GM21737 (cell line): ENCODE measurements at regions not wholly inside any gene's neighbourhood (a gene's known extent, or its start where the extent isn't known, plus 50 kb on each side); places are given as distances from the start of the nearest gene placed in this dataset.

Source experiments
- ATAC-seq: cut with Tn5 transposase; IDR thresholded peaks from one replicate; pipeline ENCODE4 v1.9.1; 2021; ENCODE audit warnings: mild to moderate bottlenecking, moderate library complexity; ENCODE audit not compliant: unreplicated experiment

DNA sequence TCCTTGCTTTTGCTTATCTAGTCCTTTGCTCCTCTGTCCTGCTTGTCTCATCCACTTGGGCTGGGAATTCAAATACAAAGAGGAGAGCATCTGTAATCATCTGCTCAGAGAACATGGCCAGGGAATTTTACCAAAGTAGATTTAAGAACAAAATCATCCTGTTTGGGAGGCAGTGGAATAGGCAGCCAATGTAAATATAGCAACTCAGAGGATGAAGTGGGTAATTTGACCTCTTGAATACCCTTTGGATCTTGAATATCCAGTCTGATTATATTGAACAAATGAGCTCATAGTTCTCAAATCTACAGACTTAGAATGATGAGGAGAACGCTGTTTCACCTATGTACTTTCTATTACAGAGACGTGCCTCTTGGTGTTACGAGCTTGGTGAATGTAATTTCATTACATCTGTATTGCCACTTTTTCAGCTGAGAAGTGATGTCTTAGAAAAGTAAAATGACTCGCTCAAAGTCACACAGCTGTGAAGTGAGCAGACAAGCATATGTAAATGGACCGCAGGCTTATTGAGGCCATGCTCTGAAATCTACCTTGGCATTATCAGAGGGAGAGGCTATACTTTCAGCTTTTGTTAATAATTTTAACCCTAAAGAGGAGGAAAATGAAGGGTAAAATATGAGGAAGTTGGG is 266.3 kb downstream of the MTX2 start:
- no peak for ATAC-seq

GRCh38 chr2:176536439-176537133 is 267.3 kb downstream of the MTX2 start:
- ATAC-seq: no peak

- no peak for ATAC-seq
These were observed 268.7 kb downstream of the MTX2 start for GRCh38 chr2:176537932-176538331.

DNA sequence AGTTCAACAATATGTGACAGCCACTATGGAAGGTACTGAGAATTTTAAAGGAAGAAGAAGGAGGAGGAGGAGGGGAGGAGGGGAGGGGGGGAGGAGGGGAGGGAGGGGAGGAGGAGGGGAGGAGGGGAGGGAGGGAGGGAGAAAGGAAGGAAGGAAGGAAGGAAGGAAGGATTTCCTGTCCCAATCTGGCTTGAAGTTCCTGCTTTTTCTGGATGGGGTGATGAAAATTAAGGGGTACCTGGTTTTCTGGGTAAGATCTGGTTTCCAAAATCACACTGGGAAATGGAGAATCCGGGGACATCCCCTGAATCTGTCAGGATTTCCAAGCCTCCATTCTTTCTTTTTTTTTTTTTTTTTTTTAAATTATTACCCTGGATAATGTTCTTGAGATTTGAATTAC is 271.8 kb downstream of the MTX2 start:
- no peak for ATAC-seq

DNA sequence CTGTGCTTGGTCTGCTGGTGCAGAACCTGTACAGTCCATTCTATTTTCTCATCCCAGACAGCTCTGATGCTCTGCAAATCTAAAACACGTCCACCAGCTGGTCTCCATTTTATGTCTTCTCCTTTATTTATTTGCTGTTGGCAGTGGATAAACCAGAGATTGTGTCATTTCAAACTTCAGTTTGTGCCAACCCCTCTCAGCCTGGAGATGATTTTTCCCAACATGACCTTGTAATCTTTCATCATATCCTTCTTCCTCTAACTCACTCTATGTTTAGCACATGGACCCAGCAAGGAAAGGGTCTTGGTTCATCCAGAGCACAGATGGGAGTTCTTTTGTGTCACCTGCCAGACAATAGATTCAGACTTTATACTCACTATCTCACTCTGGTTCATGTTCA is 273.2 kb downstream of the MTX2 start:
- ATAC-seq: no peak

DNA sequence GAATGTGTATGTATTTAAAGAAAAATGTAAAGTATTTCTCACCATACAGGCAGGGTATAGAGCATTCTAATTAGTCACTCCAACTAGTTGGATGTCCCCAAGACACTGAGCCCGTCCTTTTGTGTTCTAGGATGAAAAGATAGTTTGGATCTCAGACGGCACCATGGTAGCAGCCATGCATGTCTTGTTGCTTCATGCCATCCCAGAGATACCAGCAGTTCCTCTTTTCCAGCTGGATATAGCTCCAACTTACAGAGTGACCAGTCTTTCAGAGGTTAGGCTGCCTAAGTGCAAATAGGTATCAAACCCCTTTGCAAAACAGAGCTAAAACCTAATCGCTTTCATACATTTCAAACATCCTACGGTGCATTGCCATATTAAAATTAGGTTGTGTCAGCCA is 275.3 kb downstream of the MTX2 start:
- ATAC-seq: no peak

DNA sequence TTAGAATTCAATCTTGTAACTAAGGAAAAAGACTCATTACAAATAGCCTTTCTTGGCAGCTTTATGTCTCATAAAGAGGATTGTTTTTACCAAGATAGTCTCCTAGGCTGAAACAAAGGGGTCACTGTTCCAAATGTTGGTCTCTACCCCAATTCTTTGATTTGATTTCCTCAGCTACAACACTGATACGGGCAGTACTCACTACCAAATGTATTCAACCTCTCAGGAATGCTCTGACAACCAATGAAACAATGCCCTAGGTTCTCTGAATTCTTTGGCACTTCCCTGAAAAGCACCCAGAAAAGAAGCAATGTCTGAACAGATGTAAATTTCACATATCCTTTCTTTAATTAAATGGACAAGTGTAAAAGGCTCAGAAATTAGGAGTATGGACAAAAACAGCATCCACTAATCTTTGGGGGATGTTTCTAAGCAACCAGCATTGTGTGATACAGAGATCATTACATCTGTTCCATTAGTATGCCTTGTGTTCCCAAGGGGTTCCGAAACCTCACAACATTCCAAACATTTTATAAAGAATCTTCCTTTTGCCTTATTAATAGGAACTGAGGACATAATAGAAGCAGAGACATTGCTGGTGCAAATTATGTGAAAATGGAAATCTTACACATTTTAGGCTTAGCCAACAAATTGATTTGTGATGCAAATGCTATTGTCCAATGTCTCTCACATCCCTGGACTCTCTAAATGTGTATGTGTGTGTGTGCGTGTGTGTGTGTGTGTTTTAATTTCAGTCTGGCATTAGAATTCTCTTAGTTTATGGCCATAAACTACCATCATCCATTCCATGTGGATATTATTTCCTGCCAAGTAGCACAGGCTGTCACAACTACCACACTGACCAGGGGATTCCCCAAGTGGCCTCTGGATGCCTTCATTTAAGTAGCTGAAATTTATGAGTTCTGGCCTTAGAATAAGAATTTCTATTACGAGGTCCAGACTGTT is 276.0 kb downstream of the MTX2 start:
- ATAC-seq: no peak

GRCh38 chr2:176546550-176546949 is 277.3 kb downstream of the MTX2 start:
- no peak for ATAC-seq

DNA sequence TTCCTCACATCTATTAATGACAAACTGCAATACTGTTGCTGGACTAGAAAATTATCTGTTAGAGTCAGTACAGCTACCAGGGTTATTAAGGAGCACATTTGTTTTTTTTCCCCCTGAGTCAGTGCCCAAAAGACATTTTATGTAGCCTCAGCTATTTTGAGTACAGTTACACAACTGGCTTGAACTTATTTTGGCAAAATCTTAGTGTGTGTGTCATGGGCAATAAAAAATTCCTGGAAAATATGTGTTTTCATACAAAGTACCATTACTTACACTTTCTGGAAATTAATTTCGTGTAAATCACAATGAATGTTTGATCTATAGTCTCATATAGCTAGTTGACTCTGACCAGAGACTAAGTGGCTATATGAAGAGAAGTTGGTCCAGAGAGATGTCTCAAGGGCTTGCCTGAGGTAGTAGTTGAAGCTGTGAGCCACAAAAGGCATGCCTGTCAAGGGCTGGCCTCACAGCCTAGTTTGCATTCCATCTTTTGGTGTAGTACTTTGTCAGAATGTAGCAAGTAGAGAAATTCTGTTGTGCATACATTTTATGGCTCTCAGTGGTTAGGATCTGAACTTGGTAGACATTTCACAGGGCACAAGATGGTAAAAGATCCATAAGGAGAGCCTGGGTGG is 283.4 kb downstream of the MTX2 start:
- ATAC-seq: no peak

- no peak for ATAC-seq
These were observed 284.5 kb downstream of the MTX2 start for GRCh38 chr2:176553685-176554100.

GRCh38 chr2:176554101-176555048 is 285.1 kb downstream of the MTX2 start:
- ATAC-seq: no peak

GRCh38 chr2:176555112-176555511 is 285.9 kb downstream of the MTX2 start:
- ATAC-seq: no peak

- no peak for ATAC-seq
These were observed 286.5 kb downstream of the MTX2 start for GRCh38 chr2:176555781-176556180.

GRCh38 chr2:176556373-176556772 is 287.1 kb downstream of the MTX2 start:
- no peak for ATAC-seq

DNA sequence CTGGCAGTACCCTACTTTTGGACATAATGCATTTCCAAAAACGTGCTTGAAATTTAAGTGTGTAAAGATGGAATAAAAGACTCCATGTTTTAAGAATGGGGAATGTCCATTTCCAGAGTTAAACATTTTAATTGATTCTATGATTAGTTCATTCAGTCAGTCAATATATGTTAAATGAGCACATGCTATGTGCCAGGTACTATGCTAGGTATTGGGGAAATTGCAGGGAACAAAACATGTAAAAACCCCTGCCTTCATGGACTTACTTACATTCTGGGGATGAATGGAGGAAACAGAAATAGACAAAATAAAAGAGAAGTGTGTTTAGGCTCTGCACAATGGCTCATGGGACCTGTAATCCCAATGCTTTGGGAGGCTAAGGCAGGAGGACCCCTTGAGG is 288.6 kb downstream of the MTX2 start:
- no peak for ATAC-seq

DNA sequence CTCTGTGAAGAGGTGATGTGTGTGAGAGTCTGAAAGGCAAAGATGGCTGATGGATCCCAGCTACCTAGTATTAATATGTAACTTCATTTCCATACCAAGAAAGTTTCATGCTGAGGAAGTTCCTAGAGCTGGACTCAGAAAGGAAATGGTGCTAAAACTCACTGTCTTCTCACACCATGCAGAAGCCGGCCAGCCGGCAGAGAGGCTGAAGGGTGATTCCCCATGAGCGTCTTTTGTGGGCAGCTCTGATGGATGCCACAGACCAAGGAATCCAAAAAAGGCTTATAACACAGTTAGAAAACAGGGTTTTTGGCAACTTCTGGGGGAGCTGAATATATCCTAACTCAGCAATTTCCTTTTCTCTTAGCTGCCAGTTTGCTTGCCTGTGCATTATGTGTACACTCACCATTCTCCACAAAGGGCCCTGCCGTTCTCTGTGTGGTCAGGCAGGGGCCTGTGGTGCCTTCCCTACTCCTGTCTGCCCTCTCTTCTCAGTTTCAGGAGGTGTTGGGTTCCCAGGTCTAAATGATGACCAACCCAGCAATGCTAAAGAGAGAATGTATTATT is 289.4 kb downstream of the MTX2 start:
- no peak for ATAC-seq

GRCh38 chr2:176560296-176560695 is 291.1 kb downstream of the MTX2 start:
- no peak for ATAC-seq

GRCh38 chr2:176561706-176562105 is 292.5 kb downstream of the MTX2 start:
- ATAC-seq: no peak

GRCh38 chr2:176562359-176563078 is 293.3 kb downstream of the MTX2 start:
- ATAC-seq: no peak
